ENCODE measurements at regions not wholly inside any gene's neighbourhood (a gene's known extent, or its start where the extent isn't known, plus 50 kb on each side); places are given as distances from the start of the nearest gene placed in this dataset.

- H2BK15ac ChIP-seq (ENCODE audit: low read depth, poor library complexity, severe bottlenecking): no peak overlapping the region
- H3K36me3 ChIP-seq (ENCODE audit: control insufficient read depth in 1 of 2, insufficient read depth in 2 of 2, low read depth in 1 of 2, low read length in 2 of 2): no peaks in the 10 kb centered on the region
- WGBS: 80% methylated on average over 3 of the region's 3 CpGs
- no peak overlapping the region for H3K4me3 ChIP-seq (ENCODE audit: insufficient read depth in 1 of 2, low read depth in 1 of 2, low read length in 2 of 2)
- peaks cover 6% of the 10 kb centered on the region in 2 experiments for H3K27me3 ChIP-seq (ENCODE audit: control insufficient read depth in 1 of 2, insufficient read depth in 1 of 2, low read length in 2 of 2)
- no peak overlapping the region for H4K91ac ChIP-seq (ENCODE audit: low read length)
- no peak overlapping the region for H3K9ac ChIP-seq (ENCODE audit: low read length)
- no peak overlapping the region for H3K4me2 ChIP-seq (ENCODE audit: low read length, poor library complexity, severe bottlenecking)
- H2BK120ac ChIP-seq (ENCODE audit: low read depth, low read length): no peak overlapping the region
- no peak overlapping the region for H2AK5ac ChIP-seq (ENCODE audit: low read length, severe bottlenecking)
- no peak overlapping the region for H3K18ac ChIP-seq (ENCODE audit: low read depth in 1 of 2, low read length in 2 of 2)
- no peak for DNase-seq
- no peak overlapping the region for H2AFZ ChIP-seq (ENCODE audit: low read depth, low read length)
- H4K8ac ChIP-seq (ENCODE audit: low read length): no peak overlapping the region
- H3K4ac ChIP-seq (ENCODE audit: low read depth in 1 of 2, low read length in 2 of 2): no peak overlapping the region
- H2BK12ac ChIP-seq (ENCODE audit: low read length in 2 of 2): no peak overlapping the region
- no peaks in the 10 kb centered on the region for H3K4me1 ChIP-seq (ENCODE audit: control insufficient read depth, insufficient read depth, low read depth, low read length)
- H3K27ac ChIP-seq (ENCODE audit: low read length, poor library complexity, severe bottlenecking): no peak overlapping the region
- peak overlapping the region in 1 of 2 experiments; percentile 52 for H3K23ac ChIP-seq (ENCODE audit: low read length in 2 of 2)
- H3K9me3 ChIP-seq (ENCODE audit: control insufficient read depth, low read length): no peaks in the 10 kb centered on the region
- no peaks in the 10 kb centered on the region for H3K79me1 ChIP-seq (replicated peaks; ENCODE audit: low read length, poor library complexity, severe bottlenecking)
- H3K14ac ChIP-seq (ENCODE audit: low read length in 2 of 2): no peak overlapping the region
- no peak overlapping the region for H2BK5ac ChIP-seq (ENCODE audit: low read depth, low read length, poor library complexity, severe bottlenecking)
Observed at GRCh38 chr3:18024715-18025114, 282.3 kb upstream of the TBC1D5 start.

- Histone ChIP-seq H2BK5ac (ENCODE audit: low read depth, low read length, poor library complexity, severe bottlenecking) (no peak overlapping the region), H3K27ac (ENCODE audit: low read length, poor library complexity, severe bottlenecking) (no peak overlapping the region), H3K4me1 (ENCODE audit: control insufficient read depth, insufficient read depth, low read depth, low read length) (no peaks in the 10 kb centered on the region), H4K91ac (ENCODE audit: low read length) (no peak overlapping the region), H3K9me3 (ENCODE audit: control insufficient read depth, low read length) (no peaks in the 10 kb centered on the region), H2BK12ac (ENCODE audit: low read length in 2 of 2) (no peak overlapping the region), H2BK120ac (ENCODE audit: low read depth, low read length) (no peak overlapping the region), H3K4me3 (ENCODE audit: insufficient read depth in 1 of 2, low read depth in 1 of 2, low read length in 2 of 2) (no peak overlapping the region), H4K8ac (ENCODE audit: low read length) (no peak overlapping the region), H2BK15ac (ENCODE audit: low read depth, poor library complexity, severe bottlenecking) (no peak overlapping the region), H3K4ac (ENCODE audit: low read depth in 1 of 2, low read length in 2 of 2) (no peak overlapping the region), H3K9ac (ENCODE audit: low read length) (no peak overlapping the region), H3K4me2 (ENCODE audit: low read length, poor library complexity, severe bottlenecking) (no peak overlapping the region), H2AK5ac (ENCODE audit: low read length, severe bottlenecking) (no peak overlapping the region), H3K36me3 (ENCODE audit: control insufficient read depth in 1 of 2, insufficient read depth in 2 of 2, low read depth in 1 of 2, low read length in 2 of 2) (no peaks in the 10 kb centered on the region), H3K27me3 (ENCODE audit: control insufficient read depth in 1 of 2, insufficient read depth in 1 of 2, low read length in 2 of 2) (peaks cover 13% of the 10 kb centered on the region in 2 experiments), H3K18ac (ENCODE audit: low read depth in 1 of 2, low read length in 2 of 2) (no peak overlapping the region), H3K14ac (ENCODE audit: low read length in 2 of 2) (no peak overlapping the region), H3K23ac (ENCODE audit: low read length in 2 of 2) (no peak overlapping the region), H2AFZ (ENCODE audit: low read depth, low read length) (no peak overlapping the region), H3K79me1 (replicated peaks; ENCODE audit: low read length, poor library complexity, severe bottlenecking) (no peaks in the 10 kb centered on the region)
- no peak for DNase-seq
- WGBS: no CpG with 5 or more reads among the region's 4 CpGs
Observed at GRCh38 chr3:18019161-18019495, 276.7 kb upstream of the TBC1D5 start.

GRCh38 chr3:18018491-18019160 is 276.2 kb upstream of the TBC1D5 start:
- DNase-seq: no peak
- no peak overlapping the region for H3K4me2 ChIP-seq (ENCODE audit: low read length, poor library complexity, severe bottlenecking)
- no peak overlapping the region for H3K23ac ChIP-seq (ENCODE audit: low read length in 2 of 2)
- no peak overlapping the region for H3K27ac ChIP-seq (ENCODE audit: low read length, poor library complexity, severe bottlenecking)
- H4K8ac ChIP-seq (ENCODE audit: low read length): no peak overlapping the region
- H2AK5ac ChIP-seq (ENCODE audit: low read length, severe bottlenecking): no peak overlapping the region
- no peak overlapping the region for H4K91ac ChIP-seq (ENCODE audit: low read length)
- no peak overlapping the region for H3K9ac ChIP-seq (ENCODE audit: low read length)
- no peaks in the 10 kb centered on the region for H3K79me1 ChIP-seq (replicated peaks; ENCODE audit: low read length, poor library complexity, severe bottlenecking)
- H3K36me3 ChIP-seq (ENCODE audit: control insufficient read depth in 1 of 2, insufficient read depth in 2 of 2, low read depth in 1 of 2, low read length in 2 of 2): no peaks in the 10 kb centered on the region
- no peak overlapping the region for H2BK5ac ChIP-seq (ENCODE audit: low read depth, low read length, poor library complexity, severe bottlenecking)
- H3K14ac ChIP-seq (ENCODE audit: low read length in 2 of 2): no peak overlapping the region
- 40% methylated on average over 3 of the region's 5 CpGs for WGBS
- no peaks in the 10 kb centered on the region for H3K4me1 ChIP-seq (ENCODE audit: control insufficient read depth, insufficient read depth, low read depth, low read length)
- no peak overlapping the region for H3K4ac ChIP-seq (ENCODE audit: low read depth in 1 of 2, low read length in 2 of 2)
- H2AFZ ChIP-seq (ENCODE audit: low read depth, low read length): no peak overlapping the region
- H3K4me3 ChIP-seq (ENCODE audit: insufficient read depth in 1 of 2, low read depth in 1 of 2, low read length in 2 of 2): no peak overlapping the region
- no peak overlapping the region for H2BK15ac ChIP-seq (ENCODE audit: low read depth, poor library complexity, severe bottlenecking)
- H2BK12ac ChIP-seq (ENCODE audit: low read length in 2 of 2): no peak overlapping the region
- H3K27me3 ChIP-seq (ENCODE audit: control insufficient read depth in 1 of 2, insufficient read depth in 1 of 2, low read length in 2 of 2): peaks cover 13% of the 10 kb centered on the region in 2 experiments
- H3K18ac ChIP-seq (ENCODE audit: low read depth in 1 of 2, low read length in 2 of 2): no peak overlapping the region
- H3K9me3 ChIP-seq (ENCODE audit: control insufficient read depth, low read length): no peaks in the 10 kb centered on the region
- no peak overlapping the region for H2BK120ac ChIP-seq (ENCODE audit: low read depth, low read length)

- Histone ChIP-seq H3K27ac (ENCODE audit: low read length, poor library complexity, severe bottlenecking) (no peak overlapping the region), H3K79me1 (replicated peaks; ENCODE audit: low read length, poor library complexity, severe bottlenecking) (no peaks in the 10 kb centered on the region), H3K4ac (ENCODE audit: low read depth in 1 of 2, low read length in 2 of 2) (no peak overlapping the region), H3K14ac (ENCODE audit: low read length in 2 of 2) (peak overlapping the region in 1 of 2 experiments; percentile 41), H3K27me3 (ENCODE audit: control insufficient read depth in 1 of 2, insufficient read depth in 1 of 2, low read length in 2 of 2) (peaks cover 13% of the 10 kb centered on the region in 2 experiments), H3K9ac (ENCODE audit: low read length) (no peak overlapping the region), H4K91ac (ENCODE audit: low read length) (no peak overlapping the region), H4K8ac (ENCODE audit: low read length) (no peak overlapping the region), H3K4me2 (ENCODE audit: low read length, poor library complexity, severe bottlenecking) (no peak overlapping the region), H3K36me3 (ENCODE audit: control insufficient read depth in 1 of 2, insufficient read depth in 2 of 2, low read depth in 1 of 2, low read length in 2 of 2) (no peaks in the 10 kb centered on the region), H2BK12ac (ENCODE audit: low read length in 2 of 2) (no peak overlapping the region), H3K18ac (ENCODE audit: low read depth in 1 of 2, low read length in 2 of 2) (no peak overlapping the region), H3K4me1 (ENCODE audit: control insufficient read depth, insufficient read depth, low read depth, low read length) (no peaks in the 10 kb centered on the region), H2BK15ac (ENCODE audit: low read depth, poor library complexity, severe bottlenecking) (no peak overlapping the region), H2BK5ac (ENCODE audit: low read depth, low read length, poor library complexity, severe bottlenecking) (no peak overlapping the region), H3K23ac (ENCODE audit: low read length in 2 of 2) (no peak overlapping the region), H3K9me3 (ENCODE audit: control insufficient read depth, low read length) (no peaks in the 10 kb centered on the region), H3K4me3 (ENCODE audit: insufficient read depth in 1 of 2, low read depth in 1 of 2, low read length in 2 of 2) (no peak overlapping the region), H2AK5ac (ENCODE audit: low read length, severe bottlenecking) (no peak overlapping the region), H2BK120ac (ENCODE audit: low read depth, low read length) (no peak overlapping the region), H2AFZ (ENCODE audit: low read depth, low read length) (no peak overlapping the region)
- 80% methylated on average over 7 of the region's 7 CpGs for WGBS
- no peak for DNase-seq
Observed at GRCh38 chr3:18016366-18016765, 273.9 kb upstream of the TBC1D5 start.

All from mesenchymal stem cell (in vitro differentiated cells and primary cell).